ENCODE measurements at regions not wholly inside any gene's neighbourhood (a gene's known extent, or its start where the extent isn't known, plus 50 kb on each side); places are given as distances from the start of the nearest gene placed in this dataset.

DNA sequence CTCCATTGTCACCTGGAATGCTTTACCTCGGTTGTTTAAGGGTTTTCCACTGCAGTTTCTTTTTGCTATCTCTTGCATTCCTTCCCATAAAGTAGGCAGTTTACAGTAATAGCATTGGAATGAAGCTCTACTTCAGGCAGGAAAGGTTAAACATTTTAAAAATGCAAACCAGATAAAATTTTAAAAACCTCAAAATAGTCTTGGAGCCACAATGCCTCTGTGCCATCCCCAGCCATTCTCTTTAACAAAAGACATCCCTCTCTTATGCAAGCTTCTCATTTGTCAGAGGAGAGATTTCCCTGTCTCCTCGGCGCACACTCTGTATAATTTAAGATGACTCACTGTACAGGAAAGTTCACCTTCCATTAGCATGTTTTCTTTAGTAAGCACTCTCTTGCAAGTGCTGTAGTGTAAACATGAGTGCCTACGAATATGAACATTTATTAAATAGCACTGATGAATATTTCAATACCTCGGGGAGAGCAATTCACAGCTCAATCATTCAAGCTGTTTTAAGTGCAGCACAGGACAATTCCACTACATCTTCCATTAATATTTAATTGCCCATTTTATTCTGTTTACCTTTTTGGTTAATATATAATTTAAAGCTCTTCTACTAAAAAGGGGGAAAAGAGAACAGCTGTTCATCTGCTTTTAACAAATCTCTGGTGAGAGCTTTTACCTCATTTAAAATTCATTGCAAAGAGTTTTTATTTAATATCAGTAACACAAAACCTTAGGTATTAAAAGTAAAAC, 343.6 kb downstream of the SPATA31D1 start:
- DNase-seq = no peak

DNA sequence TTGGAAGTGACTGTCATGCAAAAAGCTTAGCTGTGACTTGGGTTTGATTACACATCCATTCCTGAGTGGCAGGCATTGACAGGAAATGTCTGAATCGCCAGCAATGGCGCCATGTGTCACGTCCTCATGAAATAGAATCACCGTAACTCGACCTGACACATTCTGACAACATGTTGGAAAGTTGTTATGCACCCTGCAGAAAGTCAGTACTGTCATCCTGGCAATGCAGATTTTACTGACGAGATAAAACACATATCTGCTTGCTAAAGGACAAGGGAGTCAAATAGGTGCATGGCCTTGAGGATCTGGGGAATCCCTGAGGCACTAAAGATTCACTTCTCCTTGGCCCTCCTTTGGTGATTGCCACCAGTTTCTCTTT, 344.2 kb downstream of the SPATA31D1 start:
- DNase-seq = no peak

DNA sequence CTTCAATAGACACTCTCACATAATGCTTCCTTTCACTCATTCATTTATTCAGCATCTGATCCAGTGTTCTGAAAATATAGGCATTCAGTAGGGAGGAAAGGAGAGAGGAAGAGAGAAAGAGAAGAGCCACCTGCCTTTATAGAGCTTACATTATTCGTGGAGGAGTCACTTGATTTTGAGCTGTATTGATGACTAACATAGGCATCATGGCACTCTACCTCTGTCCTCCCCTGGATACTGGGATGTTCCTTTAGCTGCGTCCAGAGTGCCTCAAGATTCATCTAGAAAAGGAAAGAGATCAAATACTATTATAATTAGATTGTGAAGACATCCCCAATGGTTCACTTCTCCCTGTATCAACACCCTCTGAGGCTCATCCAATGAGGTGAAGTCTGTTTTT, 345.1 kb downstream of the SPATA31D1 start:
- no peak for DNase-seq

DNA sequence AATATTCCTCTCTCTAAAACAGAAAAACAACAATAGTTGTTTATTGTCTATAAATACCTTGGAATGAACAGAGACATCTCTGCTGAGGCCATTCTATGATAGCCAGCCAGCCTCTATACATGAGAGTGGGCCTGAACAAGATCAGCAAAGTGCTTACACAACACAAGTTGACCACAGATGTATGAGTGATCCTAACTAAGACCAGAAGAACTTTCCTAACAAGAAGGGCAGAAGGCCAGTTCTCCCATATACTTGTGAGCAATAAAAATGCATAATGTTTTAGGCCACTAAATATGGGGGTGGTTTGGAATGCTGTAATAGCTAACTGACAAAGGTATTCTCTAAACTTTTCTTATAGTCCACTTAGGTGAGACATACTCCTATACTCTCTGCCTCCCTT, 345.7 kb downstream of the SPATA31D1 start:
- no peak for DNase-seq

DNA sequence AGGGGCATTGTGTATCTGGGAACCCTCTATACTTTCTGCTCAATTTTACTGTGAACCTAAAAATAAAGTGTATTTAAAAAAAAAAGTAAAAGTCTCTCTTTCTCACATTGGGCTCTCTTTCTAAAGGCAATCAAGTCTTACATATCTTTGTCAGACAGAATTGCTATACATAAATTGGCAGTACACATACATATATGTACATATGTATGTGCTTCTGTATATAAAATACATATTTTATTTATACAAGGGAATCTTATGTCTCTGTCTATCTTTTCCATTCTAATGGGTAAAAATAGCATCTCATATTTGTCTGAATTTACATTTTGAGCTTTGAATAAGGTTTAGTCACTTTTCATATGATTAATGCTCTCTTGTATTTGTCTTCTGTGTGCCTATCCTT, 348.8 kb downstream of the SPATA31D1 start:
- no peak for DNase-seq

DNA sequence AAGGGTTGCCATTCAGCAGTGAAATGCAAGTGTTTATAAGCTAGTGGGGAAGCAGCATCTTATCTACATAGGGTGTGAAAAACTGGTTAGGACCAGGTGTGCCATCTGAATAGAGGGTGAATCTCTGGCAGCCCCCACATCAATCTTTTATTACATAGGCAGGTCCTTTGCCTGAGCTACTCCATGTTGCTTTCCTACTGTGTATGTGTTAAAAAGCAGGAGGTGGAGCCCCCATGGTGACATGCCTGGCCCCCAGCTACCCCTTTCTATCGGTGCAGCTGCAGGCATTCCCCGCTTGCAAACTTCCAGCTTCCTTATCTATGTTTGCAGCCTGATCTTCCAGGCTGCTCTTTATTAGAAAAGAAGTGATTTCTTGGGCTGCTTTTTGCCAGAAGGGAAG, 353.5 kb downstream of the SPATA31D1 start:
- DNase-seq = no peak

DNA sequence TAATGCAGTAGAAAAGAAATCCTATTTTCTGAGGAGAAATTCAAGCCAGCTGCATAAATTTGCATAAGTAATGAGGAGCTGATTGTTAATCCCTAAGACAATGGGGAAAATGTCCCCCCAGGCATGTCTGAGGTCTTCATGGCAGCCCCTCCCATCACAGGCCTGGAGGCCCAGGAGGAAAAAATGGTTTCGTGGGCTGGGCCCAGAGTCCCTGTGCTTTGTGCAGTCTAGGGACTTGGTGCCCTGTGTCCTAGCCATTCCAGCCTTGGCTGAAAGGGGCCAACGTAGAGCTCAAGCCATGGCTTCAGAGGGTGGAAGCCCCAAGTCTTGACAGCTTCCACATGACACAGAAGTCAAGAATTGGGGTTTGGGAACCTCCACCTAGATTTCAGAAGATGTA, 357.5 kb downstream of the SPATA31D1 start:
- no peak for DNase-seq

DNA sequence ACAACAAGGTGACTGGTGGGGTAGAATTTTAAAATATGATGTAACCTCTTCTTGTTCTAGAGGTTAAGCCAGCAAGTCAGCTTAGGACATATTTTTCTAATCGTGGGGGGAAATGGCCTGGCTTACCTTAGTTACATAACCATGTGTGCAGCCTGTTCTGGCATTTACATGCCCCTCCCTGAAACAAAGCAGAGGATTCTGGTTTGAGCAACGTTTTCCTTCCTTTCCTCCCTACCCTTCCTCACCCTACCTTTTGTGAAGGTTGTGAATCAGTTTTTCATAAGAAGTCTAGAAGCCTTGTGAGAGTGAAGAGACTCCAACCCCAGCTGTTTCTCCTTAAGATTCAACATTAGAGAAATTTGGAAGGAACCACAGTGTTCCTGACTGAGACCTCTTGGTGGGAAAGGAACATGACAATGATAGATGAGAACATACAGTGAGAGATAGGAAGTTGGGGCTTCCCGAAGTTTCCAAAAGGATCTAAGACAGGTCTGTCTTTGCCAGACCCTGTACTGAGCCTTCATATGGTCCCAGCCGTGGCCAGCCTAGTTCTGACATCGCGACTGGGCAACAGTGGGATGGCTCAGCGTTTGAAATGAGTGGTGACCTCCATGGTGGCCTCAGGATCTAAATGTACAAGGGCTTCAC, 365.2 kb downstream of the SPATA31D1 start:
- DNase-seq = no peak

DNA sequence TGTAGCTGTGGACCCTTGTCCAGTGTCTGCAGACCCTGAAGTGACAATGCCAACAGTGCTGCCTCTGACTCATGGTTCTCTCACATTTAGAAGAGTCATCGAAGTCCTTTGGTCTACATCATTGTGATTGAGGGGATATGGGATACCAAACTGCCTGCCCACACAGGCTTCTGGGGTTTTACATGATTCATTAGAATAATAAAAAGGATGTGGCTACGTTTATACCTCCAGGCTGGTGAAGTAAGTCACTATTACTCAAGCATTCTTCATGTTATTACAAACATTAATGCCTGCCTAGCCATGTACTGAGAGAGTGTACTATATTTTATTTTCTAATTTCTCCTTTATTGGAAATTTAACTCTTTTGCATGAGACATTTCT, 365.7 kb downstream of the SPATA31D1 start:
- DNase-seq = no peak

DNA sequence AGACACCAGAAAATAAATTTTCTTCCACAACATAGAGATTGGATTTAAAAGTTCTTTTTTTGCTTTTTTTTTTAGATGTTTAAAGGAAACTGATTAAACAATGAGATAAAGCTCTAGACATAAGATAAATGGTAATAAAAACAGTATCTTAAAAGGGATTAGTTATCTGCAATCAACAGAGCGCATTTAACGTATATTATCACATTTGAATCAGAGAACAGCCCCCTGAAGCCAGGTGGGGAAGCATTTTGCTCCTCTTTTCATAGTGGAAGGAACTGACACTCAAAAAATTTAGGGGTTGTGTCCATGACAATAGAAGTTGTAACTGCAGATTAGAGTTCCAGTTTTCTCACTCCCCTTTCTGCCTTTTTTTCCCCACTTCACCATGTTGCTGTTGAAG, 367.6 kb downstream of the SPATA31D1 start:
- DNase-seq = no peak

DNA sequence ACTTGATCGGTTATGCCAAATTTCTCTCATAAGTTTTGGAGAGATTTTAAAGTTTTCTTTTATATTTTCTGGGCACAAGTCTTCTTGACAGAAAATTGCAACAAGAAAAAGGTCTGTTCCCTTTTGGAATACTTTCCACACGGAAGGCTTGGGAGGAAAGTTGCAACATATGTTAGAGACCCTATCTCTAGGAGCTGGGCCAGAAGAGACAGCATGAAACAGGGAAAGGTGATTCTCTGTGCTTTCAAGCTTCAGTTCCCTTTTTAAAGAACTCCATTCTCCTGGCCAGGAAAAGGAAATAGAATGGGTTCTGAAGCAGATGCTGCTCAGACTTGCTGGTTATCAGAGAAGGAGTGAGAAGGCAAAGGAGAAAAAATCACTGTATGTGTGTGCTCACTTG, 368.3 kb downstream of the SPATA31D1 start:
- no peak for DNase-seq

DNA sequence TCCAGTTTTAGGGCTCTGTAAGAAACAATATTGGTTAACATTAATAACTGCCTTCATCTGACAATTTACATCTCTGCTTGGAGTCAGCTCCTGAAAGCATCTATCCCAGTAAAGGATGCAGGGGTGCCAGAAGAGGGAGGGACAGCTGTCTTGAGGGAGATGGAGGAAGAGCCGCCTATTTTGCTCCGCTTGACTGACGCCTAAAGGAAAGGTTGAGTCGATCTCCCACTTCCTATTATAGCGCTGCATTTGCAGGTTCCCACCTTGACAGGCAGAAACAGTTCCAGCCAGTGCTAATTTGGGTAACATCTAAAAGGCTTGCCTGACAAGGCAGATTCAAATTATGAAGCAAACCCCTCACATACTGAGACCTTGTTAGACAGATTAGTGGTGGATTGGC, 374.6 kb downstream of the SPATA31D1 start:
- no peak for DNase-seq

DNA sequence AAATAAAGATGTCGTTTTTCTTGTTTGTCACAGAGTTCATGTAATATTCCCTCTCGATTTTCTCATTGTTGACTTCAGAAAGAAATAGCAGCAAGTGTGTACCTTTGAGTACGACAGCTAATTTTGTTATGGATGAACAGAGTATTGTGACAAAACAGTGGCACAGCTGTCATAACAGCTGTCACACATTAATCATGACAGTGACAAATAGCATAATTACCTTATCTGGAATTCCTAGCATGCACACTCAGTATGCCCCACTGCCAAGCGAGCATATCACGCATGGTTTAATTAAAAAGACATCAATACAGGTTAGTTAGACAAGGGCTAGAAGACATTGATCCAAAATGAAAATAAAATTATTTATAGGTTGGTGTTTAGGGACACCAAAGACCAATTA, 375.1 kb downstream of the SPATA31D1 start:
- no peak for DNase-seq

DNA sequence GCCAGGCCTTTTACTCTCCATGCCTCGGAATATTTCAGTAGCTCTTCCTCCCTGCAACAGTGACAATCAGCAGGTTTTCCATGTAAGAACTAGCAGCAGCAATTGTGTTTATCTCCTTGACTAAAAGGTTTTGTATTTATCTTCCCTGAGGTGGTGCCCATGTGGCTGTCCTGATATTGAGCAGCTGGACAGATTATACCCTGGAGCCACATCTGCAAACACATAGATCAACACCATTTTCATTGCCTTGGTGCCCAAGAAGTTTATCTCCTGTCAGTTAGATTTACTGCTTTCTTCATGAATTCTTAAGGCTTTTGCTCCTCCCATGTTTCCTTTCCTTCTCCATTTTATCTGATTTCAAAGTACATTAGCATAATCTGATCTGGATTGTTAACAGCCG, 378.4 kb downstream of the SPATA31D1 start:
- DNase-seq = no peak

DNA sequence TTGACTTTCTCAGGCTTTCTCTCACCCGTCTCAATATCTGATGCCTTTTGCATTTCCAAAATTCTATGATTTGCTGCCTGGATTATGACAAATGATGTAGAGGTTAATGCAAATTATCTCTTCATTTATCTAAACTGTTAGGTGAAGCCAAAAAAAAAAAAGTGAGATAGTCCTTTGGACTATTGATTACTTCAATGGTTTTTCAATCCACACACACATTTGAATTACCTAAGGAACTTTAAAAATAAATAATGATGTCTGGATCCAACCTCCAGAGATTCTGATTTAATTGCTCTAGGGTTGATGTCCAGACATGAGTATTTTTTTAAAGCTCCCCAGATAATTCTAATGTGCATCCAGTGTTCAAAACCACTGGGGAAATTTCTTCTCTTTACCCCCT, 379.4 kb downstream of the SPATA31D1 start:
- no peak for DNase-seq

DNA sequence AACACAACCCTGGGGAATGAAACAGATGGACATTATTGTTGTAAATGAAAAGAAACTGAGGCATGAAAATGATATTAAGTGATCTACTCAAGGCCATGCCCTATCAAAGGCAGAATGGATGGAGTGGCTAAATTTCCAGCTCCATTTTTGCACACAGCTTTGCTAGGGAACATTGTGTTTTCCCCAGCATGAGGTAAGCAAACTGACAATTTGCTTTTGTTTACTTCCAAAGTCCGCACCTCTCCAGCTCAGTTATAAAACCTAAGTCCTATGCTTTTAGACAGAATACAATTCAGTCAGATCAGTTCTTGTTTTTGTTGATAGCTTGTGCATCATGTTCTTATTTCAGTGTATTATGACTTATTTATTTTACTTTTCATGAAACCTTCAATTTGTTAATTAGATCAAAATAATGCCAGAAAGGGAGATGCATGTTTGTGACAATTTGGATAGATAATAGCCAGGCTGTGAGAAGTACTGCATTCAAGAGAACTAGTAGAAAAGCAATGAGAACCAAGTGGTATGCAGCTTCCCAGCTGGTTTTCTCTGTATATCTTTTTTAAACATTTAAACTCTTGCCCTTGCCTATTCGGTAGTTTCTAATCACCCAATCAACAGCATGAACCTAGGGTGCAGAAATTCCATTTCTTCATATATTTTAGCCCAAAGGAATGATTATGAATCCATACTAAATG, 380.8 kb downstream of the SPATA31D1 start:
- DNase-seq = no peak

DNA sequence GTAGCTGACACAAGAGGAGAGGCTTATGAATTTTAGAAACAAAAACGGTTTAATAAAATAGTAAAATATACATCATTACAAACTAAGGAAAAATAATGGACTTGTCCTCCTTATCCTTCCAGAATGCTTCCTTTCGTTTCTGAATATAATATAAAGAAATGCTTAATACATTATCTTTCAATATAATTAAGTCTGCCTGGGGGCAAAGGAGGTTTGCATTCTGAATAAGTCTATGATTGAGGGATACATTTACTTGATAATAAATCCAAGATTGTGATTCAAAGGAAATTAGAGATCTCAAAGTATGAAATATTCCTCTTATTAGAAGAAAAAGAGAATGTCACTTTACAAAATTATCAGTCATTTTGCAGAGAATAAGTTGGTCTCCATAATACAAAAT, 386.5 kb downstream of the SPATA31D1 start:
- DNase-seq = no peak

DNA sequence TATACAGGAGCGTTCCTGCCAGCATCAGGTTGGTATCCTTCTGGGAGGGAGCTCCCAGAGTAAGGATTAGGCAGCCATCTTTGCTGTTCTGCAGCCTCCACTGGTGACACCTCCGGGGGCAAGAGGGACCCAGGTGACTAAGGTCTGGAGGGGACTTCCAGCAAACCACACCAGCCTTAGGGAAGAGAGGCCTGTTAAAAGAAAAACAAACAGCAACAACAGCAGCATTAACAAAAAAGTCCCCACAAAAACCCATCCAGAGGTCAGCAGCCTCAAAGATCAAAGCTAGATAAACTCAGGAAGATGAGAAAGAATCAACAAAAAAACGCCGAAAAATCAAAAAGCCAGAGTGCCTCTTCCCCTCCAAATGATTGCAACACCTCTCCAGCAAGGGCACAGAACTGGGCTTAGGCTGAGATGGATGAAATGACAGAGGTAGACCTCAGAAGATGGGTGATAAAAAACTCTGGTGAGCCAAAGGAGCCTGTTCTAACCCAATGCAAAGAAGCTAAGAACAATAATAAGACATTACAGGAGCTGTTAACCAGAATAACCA, 388.2 kb downstream of the SPATA31D1 start:
- no peak for DNase-seq

DNA sequence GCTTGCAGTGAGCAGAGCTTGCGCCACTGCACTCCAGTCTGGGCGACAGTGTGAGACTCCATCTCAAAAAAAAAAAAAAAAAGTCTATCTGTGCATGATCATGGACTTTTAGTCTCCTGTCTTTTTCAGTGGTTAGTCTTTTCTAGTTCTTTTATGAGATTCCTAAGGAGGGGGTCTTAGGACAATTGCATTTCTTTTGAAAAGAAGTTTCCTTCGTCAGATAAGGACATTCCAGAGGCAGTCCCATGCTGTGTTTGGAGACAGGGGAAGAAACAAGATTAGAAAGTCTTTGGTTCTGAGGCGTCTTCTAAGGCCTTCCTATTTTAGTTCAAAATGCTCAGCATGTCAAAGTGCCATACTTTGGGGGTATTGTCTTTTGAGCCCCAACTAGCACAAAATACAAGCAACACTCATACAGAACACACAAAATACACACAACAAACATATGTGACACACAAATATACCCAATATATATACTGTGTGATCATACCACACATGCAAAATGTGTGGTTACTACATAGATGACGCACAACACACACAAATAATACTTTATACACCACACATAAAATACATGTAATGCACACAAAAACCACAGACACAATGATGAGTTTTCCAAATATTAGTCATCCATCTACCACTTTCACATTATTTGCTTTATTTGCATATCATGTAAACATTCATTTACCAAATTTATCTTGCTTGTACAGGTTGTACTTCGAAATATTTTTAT, 394.5 kb downstream of the SPATA31D1 start:
- no peak for DNase-seq

DNA sequence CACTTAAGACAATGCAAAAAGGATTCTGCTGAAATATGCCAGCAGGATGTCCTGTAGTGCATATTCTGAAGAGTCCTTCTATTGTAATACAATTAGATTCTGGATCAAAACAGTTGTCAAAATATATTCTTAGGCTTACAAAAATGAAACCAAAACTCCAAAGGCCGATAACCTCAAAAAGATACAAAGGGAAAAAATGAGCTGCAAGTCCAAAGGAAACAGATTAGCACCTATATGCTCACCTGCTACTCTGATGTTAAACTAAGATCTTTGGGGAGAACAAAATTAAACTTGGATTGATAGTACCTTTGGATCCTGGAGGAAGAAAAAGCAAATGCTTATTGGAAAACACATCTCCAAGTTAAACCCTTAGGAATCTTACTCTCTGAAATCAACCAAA, 397.1 kb downstream of the SPATA31D1 start:
- no peak for DNase-seq

DNA sequence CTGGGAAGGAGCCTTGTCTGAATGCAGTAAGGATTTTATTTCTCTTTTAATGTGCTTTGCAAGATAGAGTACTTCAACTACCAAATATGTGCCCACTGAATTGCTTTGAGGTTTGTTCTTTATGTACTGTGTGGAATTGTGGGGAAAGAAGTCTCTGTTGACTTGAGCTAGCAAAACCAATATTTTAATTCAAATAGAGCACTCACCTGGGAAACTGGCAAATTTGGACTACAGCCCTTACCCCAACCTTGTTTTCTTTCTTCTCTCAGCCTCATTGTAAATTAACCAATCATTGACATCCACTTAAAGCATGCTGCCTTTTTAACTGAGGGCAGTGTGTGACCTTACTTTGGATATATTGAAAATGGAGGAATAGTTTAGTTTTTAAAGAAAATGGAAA, 409.0 kb downstream of the SPATA31D1 start:
- no peak for DNase-seq

DNA sequence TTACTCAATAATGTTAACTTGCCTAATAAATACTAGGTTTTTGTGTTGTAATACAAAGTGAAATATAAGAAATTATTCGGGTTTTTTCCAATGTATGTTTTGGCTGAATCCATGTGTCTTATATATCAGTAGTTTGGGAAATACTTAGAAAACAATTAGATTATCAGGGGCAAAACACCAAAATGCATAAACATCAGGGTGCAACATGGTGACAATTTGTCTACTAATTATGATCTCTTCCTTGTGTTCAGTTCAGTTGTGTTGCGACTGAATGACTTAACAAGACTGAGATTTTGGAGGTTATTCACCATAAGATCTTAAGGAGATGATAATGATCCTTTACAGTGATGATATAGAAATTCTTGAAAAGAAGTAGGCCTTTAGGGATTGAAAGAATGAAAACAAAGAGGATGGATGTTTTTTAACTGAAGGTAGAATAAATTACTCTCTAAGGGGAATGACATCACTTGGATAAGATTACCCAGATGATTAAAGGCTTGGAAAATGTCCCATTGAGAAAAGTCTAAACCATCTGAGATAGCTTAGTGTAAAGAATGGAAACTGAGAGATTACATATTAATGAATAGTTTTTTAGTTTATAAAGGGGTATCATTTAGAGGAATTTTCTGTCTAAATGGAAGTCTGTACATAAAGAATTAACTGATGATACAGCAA, 415.8 kb downstream of the SPATA31D1 start:
- DNase-seq = no peak

DNA sequence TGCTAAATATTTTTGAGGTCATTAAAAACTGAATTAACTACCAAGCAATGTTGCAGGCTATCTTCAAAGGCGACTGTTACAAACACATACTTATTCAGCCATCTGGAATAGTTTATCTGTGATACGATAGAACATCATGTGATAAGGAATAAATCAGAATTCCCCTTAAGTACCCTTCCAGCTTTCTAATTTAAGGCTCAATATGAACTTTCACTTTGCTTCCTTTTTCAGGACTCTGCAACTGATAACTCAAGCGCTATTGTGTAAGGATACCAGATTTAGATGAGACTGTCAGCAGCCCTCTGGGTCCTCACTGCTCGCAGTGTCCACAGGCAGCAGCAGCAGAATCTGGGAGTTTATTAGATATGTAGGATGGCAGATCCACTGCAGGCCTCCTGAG, 416.3 kb downstream of the SPATA31D1 start:
- DNase-seq = no peak
